H1 (cell line): ENCODE measurements at regions not wholly inside any gene's neighbourhood (a gene's known extent, or its start where the extent isn't known, plus 50 kb on each side); places are given as distances from the start of the nearest gene placed in this dataset.

Experiments used
- CTCF ChIA-PET: fragments of 300-600 bp; sonication (Branson Sonifier 250); formaldehyde crosslinking; loops from one replicate; lab custom pipeline; 2021; ENCODE audit not compliant: partially characterized antibody; lab: Charles Lee
- POLR2A ChIA-PET: fragments of 300-600 bp; sonication (Branson Sonifier 250); formaldehyde crosslinking; loops from one replicate; lab custom pipeline; 2021; ENCODE audit warnings: inconsistent platforms; ENCODE audit not compliant: partially characterized antibody; lab: Charles Lee
- DNase-seq, 2 experiments: peaks; one replicate each; pipeline versions ENCODE4 v3.0.0 to v3.0.0-alpha.2; 2010 to 2022; ENCODE audit warnings: low spot score in 2 of 2, low read depth in 1 of 2, mixed read lengths in 1 of 2
- FAIRE-seq: peaks from 2 replicates; lab custom pipeline; 2011; peaks lifted over from hg19 to GRCh38; lab: Jason Lieb, UNC
- H2AFZ ChIP-seq: 2 replicates; pipeline ENCODE4 v1.8.1; 2012; ENCODE audit warnings: low read length, inconsistent platforms
- H2AK5ac ChIP-seq: 2 replicates; pipeline ENCODE4 v1.6.1; 2013; ENCODE audit warnings: low read depth, low read length
- H2BK120ac ChIP-seq: replicated peaks from 2 replicates; pipeline ENCODE3; 2013; ENCODE audit warnings: low read depth, low read length, inconsistent platforms
- H2BK12ac ChIP-seq: 2 replicates; pipeline ENCODE4 v1.6.1; 2013; ENCODE audit warnings: low read depth, low read length
- H2BK15ac ChIP-seq: 2 replicates; pipeline ENCODE4 v1.6.1; 2013; ENCODE audit warnings: low read length
- H2BK20ac ChIP-seq: 2 replicates; pipeline ENCODE4 v1.6.1; 2013; ENCODE audit warnings: low read length
- H2BK5ac ChIP-seq: 2 replicates; pipeline ENCODE4 v1.6.1; 2013; ENCODE audit warnings: low read depth, low read length
- H3K14ac ChIP-seq: 2 replicates; pipeline ENCODE4 v1.6.1; 2013; ENCODE audit warnings: inconsistent platforms; ENCODE audit not compliant: insufficient read length
- H3K18ac ChIP-seq: 2 replicates; pipeline ENCODE4 v1.6.1; 2013; ENCODE audit warnings: low read length; ENCODE audit errors: extremely low read depth
- H3K23ac ChIP-seq: 2 replicates; pipeline ENCODE4 v1.6.1; 2013; ENCODE audit warnings: inconsistent platforms; ENCODE audit not compliant: insufficient read length
- H3K23me2 ChIP-seq: 2 replicates; pipeline ENCODE4 v1.6.1; 2013; ENCODE audit warnings: low read depth, low read length
- H3K27ac ChIP-seq: 2 replicates; pipeline ENCODE4 v1.6.1; 2011; ENCODE audit warnings: low read depth, low read length, inconsistent platforms
- H3K27me3 ChIP-seq, 4 experiments: replicated peaks in 1 of 4; 1 replicate in 1 of 4; 2 replicates in 3 of 4; pipeline versions ENCODE4 v1.6.1 to v1.8.1; 2011 to 2013; ENCODE audit warnings: low read length in 3 of 4, mild to moderate bottlenecking in 3 of 4, inconsistent platforms in 2 of 4, mixed read lengths in 2 of 4, moderate library complexity in 1 of 4; ENCODE audit not compliant: control insufficient read depth in 3 of 4, insufficient read depth in 3 of 4; ENCODE audit errors: extremely low read depth in 1 of 4
- H3K36me3 ChIP-seq, 4 experiments: 2 replicates each; pipeline versions ENCODE4 v1.6.1 to v1.8.1; 2011 to 2013; ENCODE audit warnings: mild to moderate bottlenecking in 4 of 4, low read length in 3 of 4, moderate library complexity in 2 of 4, control low read depth in 1 of 4, inconsistent platforms in 1 of 4; ENCODE audit not compliant: insufficient read depth in 4 of 4, control insufficient read depth in 2 of 4
- H3K4ac ChIP-seq: replicated peaks from 2 replicates; pipeline ENCODE3; 2013; ENCODE audit warnings: low read length, low read depth, mixed read lengths, inconsistent platforms; ENCODE audit not compliant: insufficient read length
- H3K4me1 ChIP-seq, 4 experiments: replicated peaks in 1 of 4; 1 replicate in 1 of 4; 2 replicates in 3 of 4; pipeline versions ENCODE4 v1.6.1 to v1.8.1; 2011 to 2013; ENCODE audit warnings: low read length in 3 of 4, inconsistent platforms in 2 of 4, mixed read lengths in 1 of 4; ENCODE audit not compliant: insufficient read depth in 4 of 4, control insufficient read depth in 3 of 4
- H3K4me2 ChIP-seq, 2 experiments: 2 replicates each; pipeline versions ENCODE4 v1.6.1 to v1.8.1; 2011 to 2013; ENCODE audit warnings: low read depth in 2 of 2, low read length in 2 of 2, control low read depth in 1 of 2, inconsistent platforms in 1 of 2, mild to moderate bottlenecking in 1 of 2; ENCODE audit not compliant: insufficient read depth in 1 of 2
- H3K4me3 ChIP-seq, 4 experiments: fragments of 200-600, 300-600 bp in 1 of 4; sonication (generic), shearing (Covaris generic), sonication (Bioruptor Twin) in 1 of 4; 2 replicates each; pipeline versions ENCODE4 v1.5.1 to v1.8.1; 2011 to 2016; ENCODE audit warnings: low read length in 4 of 4, low read depth in 3 of 4, control low read depth in 2 of 4, inconsistent platforms in 2 of 4, mild to moderate bottlenecking in 2 of 4, mixed read lengths in 1 of 4, moderate library complexity in 1 of 4; ENCODE audit not compliant: insufficient read depth in 2 of 4; ENCODE audit errors: extremely low read depth in 1 of 4
- H3K56ac ChIP-seq: replicated peaks from 2 replicates; pipeline ENCODE3; 2013; ENCODE audit warnings: low read depth, mild to moderate bottlenecking, mixed read lengths, low read length, inconsistent platforms; ENCODE audit not compliant: insufficient read length
- H3K79me1 ChIP-seq: 2 replicates; pipeline ENCODE4 v1.6.1; 2013; ENCODE audit warnings: low read depth, low read length, control low read depth
- H3K79me2 ChIP-seq, 2 experiments: 2 replicates each; pipeline versions ENCODE4 v1.6.1 to v1.8.1; 2012 to 2013; ENCODE audit warnings: low read length in 2 of 2, mild to moderate bottlenecking in 2 of 2, inconsistent platforms in 1 of 2; ENCODE audit not compliant: insufficient read depth in 2 of 2, control insufficient read depth in 1 of 2
- H3K9ac ChIP-seq, 4 experiments: replicated peaks in 1 of 4; 1 replicate in 1 of 4; 2 replicates in 3 of 4; pipeline versions ENCODE4 v1.6.1 to v1.8.1; 2011 to 2013; ENCODE audit warnings: low read depth in 3 of 4, low read length in 3 of 4, control low read depth in 2 of 4, mild to moderate bottlenecking in 2 of 4, moderate library complexity in 2 of 4, inconsistent platforms in 1 of 4; ENCODE audit errors: extremely low read depth in 1 of 4
- H3K9me3 ChIP-seq, 2 experiments: 2 replicates each; pipeline versions ENCODE4 v1.6.1 to v1.8.1; 2012 to 2013; ENCODE audit warnings: mild to moderate bottlenecking in 2 of 2, moderate library complexity in 2 of 2, control low read depth in 1 of 2, inconsistent platforms in 1 of 2, low read depth in 1 of 2, low read length in 1 of 2, mixed read lengths in 1 of 2; ENCODE audit not compliant: insufficient read depth in 2 of 2
- H4K20me1 ChIP-seq, 2 experiments: replicated peaks in 1 of 2; 2 replicates each; pipeline versions ENCODE3 to v1.8.1; 2011 to 2013; ENCODE audit warnings: inconsistent platforms in 2 of 2, low read length in 2 of 2, mild to moderate bottlenecking in 1 of 2; ENCODE audit not compliant: insufficient read depth in 2 of 2, control insufficient read depth in 1 of 2
- H4K5ac ChIP-seq: 2 replicates; pipeline ENCODE4 v1.6.1; 2013; ENCODE audit warnings: low read length, low read depth, mixed read lengths, inconsistent platforms; ENCODE audit not compliant: insufficient read length
- H4K8ac ChIP-seq: 2 replicates; pipeline ENCODE4 v1.8.0; 2013; ENCODE audit warnings: mild to moderate bottlenecking, moderate library complexity, low read length, inconsistent platforms; ENCODE audit not compliant: insufficient read depth; ENCODE audit errors: extremely low read depth
- H4K91ac ChIP-seq: replicated peaks from 2 replicates; pipeline ENCODE3; 2013; ENCODE audit warnings: low read length, mixed read lengths, inconsistent platforms; ENCODE audit not compliant: insufficient read length
- TBP ChIP-seq: IDR thresholded peaks from 2 replicates; pipeline ENCODE4 v1.6.1; 2011; ENCODE audit warnings: low read depth, low read length, improper control_type of control experiment
- WGBS, 2 experiments: shearing (Covaris generic) in 1 of 2; methylation state at CpG; one replicate each; pipeline versions ENCODE4 v1.1.6 to v1.1.7; 2013 to 2015; ENCODE audit warnings: low lambda C conversion rate in 2 of 2, mixed read lengths in 2 of 2, inconsistent platforms in 1 of 2, low coverage in 1 of 2, missing lambda C conversion rate in 1 of 2; ENCODE audit not compliant: insufficient replicate concordance in 2 of 2, insufficient coverage in 1 of 2, insufficient read length in 1 of 2; ENCODE audit errors: extremely low coverage in 1 of 2, missing lambda C conversion rate in 1 of 2; 5-methylcytosine and 5-hydroxymethylcytosine counted together

- Histone ChIP-seq H3K23me2 (no peaks in the 10 kb centered on the region), H2BK5ac (no peak overlapping the region), H2AFZ (no peak overlapping the region), H3K27me3 (no peaks in the 10 kb centered on the region), H3K9ac (no peak overlapping the region), H2BK20ac (no peak overlapping the region), H3K27ac (no peak overlapping the region), H3K36me3 (no peaks in the 10 kb centered on the region), H3K4me3 (no peak overlapping the region), H2BK12ac (no peak overlapping the region), H3K79me2 (no peaks in the 10 kb centered on the region), H4K91ac (no peak overlapping the region), H4K20me1 (no peaks in the 10 kb centered on the region), H3K23ac (no peak overlapping the region), H3K79me1 (no peaks in the 10 kb centered on the region), H3K4me1 (no peaks in the 10 kb centered on the region), H2AK5ac (no peak overlapping the region), H3K4me2 (no peak overlapping the region), H3K56ac (no peak overlapping the region), H2BK15ac (no peak overlapping the region), H4K5ac (no peak overlapping the region), H4K8ac (no peak overlapping the region), H3K18ac (no peak overlapping the region), H3K9me3 (no peaks in the 10 kb centered on the region), H3K4ac (no peak overlapping the region), H3K14ac (no peak overlapping the region), H2BK120ac (no peak overlapping the region)
- CTCF ChIA-PET: no interaction called here
- no peak for TF ChIP-seq TBP
- DNase-seq: no peak
- no peak for FAIRE-seq
- WGBS, 2 experiments: 93% methylated on average over 2 of the region's 2 CpGs; no CpG with 5 or more reads in 1 of the 2 experiments
- POLR2A ChIA-PET: no interaction called here
These were observed 255.7 kb upstream of the DYNLRB2 start for GRCh38 chr16:80285104-80285503.
